HFF-Myc (cell line): ENCODE measurements at regions not wholly inside any gene's neighbourhood (a gene's known extent, or its start where the extent isn't known, plus 50 kb on each side); places are given as distances from the start of the nearest gene placed in this dataset.

Source experiments
- DNase-seq: peaks from one replicate; pipeline ENCODE4 v3.0.0-alpha.2; 2011; ENCODE audit warnings: low read depth; ENCODE audit errors: extremely low read depth
- H3K4me3 ChIP-seq: replicated peaks from 2 replicates; pipeline ENCODE4 v1.5.1; 2011; ENCODE audit warnings: low read depth, mild to moderate bottlenecking, control low read depth, low read length
- CTCF ChIP-seq: IDR thresholded peaks from 2 replicates; pipeline ENCODE4 v1.5.1; 2012; ENCODE audit warnings: mild to moderate bottlenecking, low read depth, low read length, control low read depth; ENCODE audit errors: missing control alignments

GRCh38 chr10:126838316-126838715 lies 66.9 kb upstream of the DOCK1 start:
- H3K4me3 ChIP-seq, result no peak overlapping the region
- DNase-seq, result no peak
- no peak for TF ChIP-seq CTCF

GRCh38 chr10:126839094-126839761 lies 66.0 kb upstream of the DOCK1 start:
- TF ChIP-seq CTCF, result no peak
- no peak for DNase-seq
- no peak overlapping the region for H3K4me3 ChIP-seq

GRCh38 chr10:126840576-126841135 lies 64.6 kb upstream of the DOCK1 start:
- DNase-seq, result no peak
- TF ChIP-seq CTCF, result no peak
- H3K4me3 ChIP-seq, result no peak overlapping the region

GRCh38 chr10:126841341-126841895 lies 63.8 kb upstream of the DOCK1 start:
- no peak overlapping the region for H3K4me3 ChIP-seq
- no peak for DNase-seq
- TF ChIP-seq CTCF, result no peak

GRCh38 chr10:126842356-126842755 lies 62.9 kb upstream of the DOCK1 start:
- DNase-seq, result no peak
- H3K4me3 ChIP-seq, result no peak overlapping the region
- TF ChIP-seq CTCF, result no peak

- TF ChIP-seq CTCF, result no peak
- DNase-seq, result no peak
- H3K4me3 ChIP-seq, result no peak overlapping the region
Measured at GRCh38 chr10:126842836-126843235, 62.4 kb upstream of the DOCK1 start.
